ENCODE measurements at regions not wholly inside any gene's neighbourhood (a gene's known extent, or its start where the extent isn't known, plus 50 kb on each side); places are given as distances from the start of the nearest gene placed in this dataset.

- in situ Hi-C loops (cut with MboI; ENCODE audit: low sequenced_read_pairs) (no loop called here), intact Hi-C loops (cut with micrococcal nuclease) (no loop called here), dilution Hi-C loops (cut with HindIII; ENCODE audit: low sequenced_read_pairs, unreplicated experiment) (no loop called here)
- Histone ChIP-seq H4K5ac (ENCODE audit: low read depth, low read length) (no peak overlapping the region), H3K9ac (ENCODE audit: low read depth, low read length) (no peak overlapping the region), H3K36me3 (ENCODE audit: control insufficient read depth, insufficient read depth, low read length) (no peaks in the 10 kb centered on the region), H2BK15ac (ENCODE audit: low read depth, low read length) (no peak overlapping the region), H3K56ac (ENCODE audit: extremely low read depth, insufficient read depth, low read length) (no peak overlapping the region), H2AFZ (replicated peaks; ENCODE audit: low read length, poor library complexity) (no peak overlapping the region), H3K27ac (ENCODE audit: insufficient read depth, low read length) (no peak overlapping the region), H3K4me1 (ENCODE audit: control insufficient read depth, insufficient read depth, low read length) (no peaks in the 10 kb centered on the region), H4K20me1 (ENCODE audit: insufficient read depth, low read length) (no peaks in the 10 kb centered on the region), H3K4ac (ENCODE audit: low read depth, low read length) (no peak overlapping the region), H3K27me3 (ENCODE audit: control insufficient read depth, insufficient read depth, low read length) (no peaks in the 10 kb centered on the region), H2BK20ac (ENCODE audit: low read depth, low read length) (no peak overlapping the region), H3K79me1 (ENCODE audit: low read depth in 1 of 2, low read length in 2 of 2) (no peaks in the 10 kb centered on the region), H3K9me3 (ENCODE audit: control insufficient read depth, insufficient read depth, low read length) (peaks cover 15% of the 10 kb centered on the region), H3K4me3 (ENCODE audit: insufficient read depth, low read depth, low read length) (no peak overlapping the region), H2AK5ac (ENCODE audit: low read depth, low read length) (no peak overlapping the region), H3K18ac (ENCODE audit: low read depth, low read length) (no peak overlapping the region), H3K9me1 (ENCODE audit: insufficient read depth, low read length) (no peaks in the 10 kb centered on the region), H3K4me2 (ENCODE audit: low read depth, low read length) (no peak overlapping the region), H2BK5ac (ENCODE audit: low read depth, low read length, poor library complexity, severe bottlenecking) (no peak overlapping the region), H2BK120ac (ENCODE audit: low read depth, low read length) (no peak overlapping the region), H4K91ac (ENCODE audit: insufficient read depth, low read depth, low read length) (no peak overlapping the region), H3K14ac (replicated peaks; ENCODE audit: low read depth, low read length) (no peak overlapping the region), H2AK9ac (replicated peaks; ENCODE audit: low read depth, low read length, poor library complexity) (no peak overlapping the region), H3K23ac (ENCODE audit: low read depth, low read length) (no peak overlapping the region), H4K8ac (ENCODE audit: low read depth in 2 of 2, low read length in 2 of 2) (no peak overlapping the region)
- POLR2A ChIA-PET (ENCODE audit: unreplicated experiment) = no interaction called here
- no peak for TF ChIP-seq USF2 (IDR thresholded peaks at IDR 0.05; ENCODE audit: low read depth, low read length)
- TF ChIP-seq NFE2L2 (IDR thresholded peaks at IDR 0.05; ENCODE audit: low read depth, low read length) = no peak
- TF ChIP-seq MXI1 (IDR thresholded peaks at IDR 0.05; ENCODE audit: borderline replicate concordance, low read depth, low read length) = no peak
- TF ChIP-seq BHLHE40 (IDR thresholded peaks at IDR 0.05; ENCODE audit: low read depth, low read length) = no peak
- no peak for TF ChIP-seq FOS (IDR thresholded peaks at IDR 0.05; ENCODE audit: low read depth, low read length)
- no peak for TF ChIP-seq CEBPB (IDR thresholded peaks at IDR 0.05; ENCODE audit: low read depth, low read length)
- TF ChIP-seq ELK1 (IDR thresholded peaks at IDR 0.05; ENCODE audit: borderline replicate concordance, low read depth, low read length) = no peak
- no peak for TF ChIP-seq SMC3 (IDR thresholded peaks at IDR 0.05; ENCODE audit: low read depth, low read length)
- TF ChIP-seq MAZ (IDR thresholded peaks at IDR 0.05; ENCODE audit: borderline replicate concordance, low read depth, low read length) = no peak
- TF ChIP-seq RCOR1 (IDR thresholded peaks at IDR 0.05; ENCODE audit: insufficient replicate concordance, low read length) = no peak
- no peak for TF ChIP-seq CTCF (conservative IDR thresholded peaks at IDR 0.05; ENCODE audit: low read depth, low read length)
- TF ChIP-seq CHD1 (IDR thresholded peaks at IDR 0.05; ENCODE audit: low read depth, low read length) = no peak
- no peak for TF ChIP-seq RAD21 (IDR thresholded peaks at IDR 0.05; ENCODE audit: low read length)
- no peak for TF ChIP-seq MAFK (IDR thresholded peaks at IDR 0.05; ENCODE audit: low read depth, low read length)
- no TSS peak for BruUV-seq (replicated peaks)
- DNase-seq (no peak), ATAC-seq (ENCODE audit: low read depth) (no peak)
- CTCF ChIA-PET = no interaction called here
- 60% methylated on average over 3 of the region's 13 CpGs; no CpG with 5 or more reads in 1 of the 2 experiments for WGBS, 2 experiments (ENCODE audit: extremely low coverage in 2 of 2, insufficient read length in 1 of 2)
Observed at GRCh38 chr12:131448254-131448795, 262.6 kb upstream of the SFSWAP start.

Measured in IMR-90 (cell line).